ENCODE measurements at regions not wholly inside any gene's neighbourhood (a gene's known extent, or its start where the extent isn't known, plus 50 kb on each side); places are given as distances from the start of the nearest gene placed in this dataset.
"Not testable (repeated sequence)": the region's sequence is repeated elsewhere in the genome, so short reads cannot be mapped to it uniquely, and the experiment has no call there.

- no peaks in the 10 kb centered on the region for H3K36me3 ChIP-seq
- H3K27ac ChIP-seq = no peak overlapping the region
- peaks cover 5% of the 10 kb centered on the region for H3K27me3 ChIP-seq
- no peaks in the 10 kb centered on the region for H3K4me1 ChIP-seq
- intact Hi-C loops (cut with DNase I) = no loop called here
- no peaks in the 10 kb centered on the region for H3K9me3 ChIP-seq
- TF ChIP-seq, protein P1, sequence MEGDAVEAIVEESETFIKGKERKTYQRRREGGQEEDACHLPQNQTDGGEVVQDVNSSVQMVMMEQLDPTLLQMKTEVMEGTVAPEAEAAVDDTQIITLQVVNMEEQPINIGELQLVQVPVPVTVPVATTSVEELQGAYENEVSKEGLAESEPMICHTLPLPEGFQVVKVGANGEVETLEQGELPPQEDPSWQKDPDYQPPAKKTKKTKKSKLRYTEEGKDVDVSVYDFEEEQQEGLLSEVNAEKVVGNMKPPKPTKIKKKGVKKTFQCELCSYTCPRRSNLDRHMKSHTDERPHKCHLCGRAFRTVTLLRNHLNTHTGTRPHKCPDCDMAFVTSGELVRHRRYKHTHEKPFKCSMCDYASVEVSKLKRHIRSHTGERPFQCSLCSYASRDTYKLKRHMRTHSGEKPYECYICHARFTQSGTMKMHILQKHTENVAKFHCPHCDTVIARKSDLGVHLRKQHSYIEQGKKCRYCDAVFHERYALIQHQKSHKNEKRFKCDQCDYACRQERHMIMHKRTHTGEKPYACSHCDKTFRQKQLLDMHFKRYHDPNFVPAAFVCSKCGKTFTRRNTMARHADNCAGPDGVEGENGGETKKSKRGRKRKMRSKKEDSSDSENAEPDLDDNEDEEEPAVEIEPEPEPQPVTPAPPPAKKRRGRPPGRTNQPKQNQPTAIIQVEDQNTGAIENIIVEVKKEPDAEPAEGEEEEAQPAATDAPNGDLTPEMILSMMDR (IDR thresholded peaks at IDR 0.05) = no peak
- H3K4me3 ChIP-seq = no peak overlapping the region
- DNase-seq = no peak
- no peak for ATAC-seq
These were observed 310.1 kb upstream of the NCKAP5 start for GRCh38 chr2:133878326-133878725.

GRCh38 chr2:133879703-133880102, 311.4 kb upstream of the NCKAP5 start:
- ATAC-seq = no peak
- intact Hi-C loops (cut with DNase I) = no loop called here
- TF ChIP-seq, protein P1 (IDR thresholded peaks at IDR 0.05) = no peak
- no peaks in the 10 kb centered on the region for H3K36me3 ChIP-seq
- no peaks in the 10 kb centered on the region for H3K9me3 ChIP-seq
- DNase-seq = no peak
- no peak overlapping the region for H3K4me3 ChIP-seq
- no peaks in the 10 kb centered on the region for H3K4me1 ChIP-seq
- no peak overlapping the region for H3K27ac ChIP-seq
- peaks cover 5% of the 10 kb centered on the region for H3K27me3 ChIP-seq

DNA sequence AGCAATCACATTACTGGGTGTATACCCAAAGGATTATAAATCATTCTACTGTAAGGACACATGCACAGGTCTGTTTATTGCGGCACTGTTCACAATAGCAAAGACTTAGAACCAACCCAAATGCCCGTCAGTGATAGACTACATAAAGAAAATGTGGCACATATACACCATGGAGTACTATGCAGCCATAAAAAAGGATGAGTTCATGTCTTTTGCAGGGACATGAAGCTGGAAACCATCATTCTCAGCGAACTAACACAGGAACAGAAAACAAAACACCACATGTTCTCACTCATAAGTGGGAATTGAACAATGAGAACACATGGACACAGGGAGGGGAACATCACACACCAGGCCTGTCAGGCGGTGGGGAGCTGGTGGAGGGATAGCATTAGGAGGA, 313.9 kb upstream of the NCKAP5 start:
- H3K27ac ChIP-seq; H3K4me3 ChIP-seq; ATAC-seq; DNase-seq; H3K36me3 ChIP-seq; H3K9me3 ChIP-seq; intact Hi-C loops (cut with DNase I); H3K4me1 ChIP-seq; H3K27me3 ChIP-seq: not testable (repeated sequence)

- H3K4me3 ChIP-seq = no peak overlapping the region
- H3K4me1 ChIP-seq = peaks cover 5% of the 10 kb centered on the region
- intact Hi-C loops (cut with DNase I) = no loop called here
- no peak overlapping the region for H3K27ac ChIP-seq
- ATAC-seq (no peak), DNase-seq (no peak)
- H3K36me3 ChIP-seq = no peaks in the 10 kb centered on the region
- no peaks in the 10 kb centered on the region for H3K9me3 ChIP-seq
- TF ChIP-seq, protein P1 (IDR thresholded peaks at IDR 0.05) = peak; percentile 8
- H3K27me3 ChIP-seq = peaks cover 5% of the 10 kb centered on the region
These were observed 316.6 kb upstream of the NCKAP5 start for GRCh38 chr2:133884739-133885381.

GRCh38 chr2:133885847-133886246, 317.6 kb upstream of the NCKAP5 start:
- DNase-seq = peak; percentile 66
- intact Hi-C loops (cut with DNase I) = no loop called here
- H3K4me3 ChIP-seq = no peak overlapping the region
- peak; percentile 73 for ATAC-seq
- peaks cover 1% of the 10 kb centered on the region for H3K27me3 ChIP-seq
- no peaks in the 10 kb centered on the region for H3K9me3 ChIP-seq
- no peak overlapping the region for H3K27ac ChIP-seq
- TF ChIP-seq, protein P1 (IDR thresholded peaks at IDR 0.05) = no peak
- H3K4me1 ChIP-seq = peaks cover 5% of the 10 kb centered on the region
- H3K36me3 ChIP-seq = no peaks in the 10 kb centered on the region

- peak; percentile 87 for ATAC-seq
- no peaks in the 10 kb centered on the region for H3K36me3 ChIP-seq
- no peaks in the 10 kb centered on the region for H3K27me3 ChIP-seq
- TF ChIP-seq, protein P1 (IDR thresholded peaks at IDR 0.05) = peak; percentile 65
- H3K4me1 ChIP-seq = peaks cover 5% of the 10 kb centered on the region
- H3K4me3 ChIP-seq = no peak overlapping the region
- H3K27ac ChIP-seq = no peak overlapping the region
- DNase-seq = peak; percentile 79
- intact Hi-C loops (cut with DNase I) = no loop called here
- H3K9me3 ChIP-seq = no peaks in the 10 kb centered on the region
These were observed 318.7 kb upstream of the NCKAP5 start for GRCh38 chr2:133886735-133887675.
